NCI-H526 treated with DMSO at 0.1 percent for 48 hours (cell line): ENCODE measurements at regions not wholly inside any gene's neighbourhood (a gene's known extent, or its start where the extent isn't known, plus 50 kb on each side); places are given as distances from the start of the nearest gene placed in this dataset.
A peak's percentile ranks its signal among the peaks of the same experiment; 100 is the strongest.
"Not testable (repeated sequence)": the region's sequence is repeated elsewhere in the genome, so short reads cannot be mapped to it uniquely, and the experiment has no call there.

Experiments
- DNase-seq: peaks from one replicate; lab custom pipeline; 2025; lab: John Stamatoyannopoulos, UW

- DNase-seq, result no peak
These were observed 820.8 kb downstream of the BRINP3 start for GRCh38 chr1:189656628-189657530.

GRCh38 chr1:189657715-189658114, 819.9 kb downstream of the BRINP3 start:
- no peak for DNase-seq

GRCh38 chr1:189658381-189658780, 819.3 kb downstream of the BRINP3 start:
- DNase-seq, result no peak

GRCh38 chr1:189659731-189660130, 817.9 kb downstream of the BRINP3 start:
- DNase-seq, result no peak

- DNase-seq, result no peak
These were observed 815.5 kb downstream of the BRINP3 start for GRCh38 chr1:189662190-189662589.

GRCh38 chr1:189669846-189670245, 807.8 kb downstream of the BRINP3 start:
- DNase-seq, result no peak

GRCh38 chr1:189673217-189673616, 804.4 kb downstream of the BRINP3 start:
- DNase-seq, result peak; percentile 36

GRCh38 chr1:189675712-189676244, 801.9 kb downstream of the BRINP3 start:
- no peak for DNase-seq

- no peak for DNase-seq
These were observed 798.9 kb downstream of the BRINP3 start for GRCh38 chr1:189678779-189679178.

- peak; percentile 51 for DNase-seq
These were observed 796.3 kb downstream of the BRINP3 start for GRCh38 chr1:189681252-189681919.

GRCh38 chr1:189682591-189682990, 795.1 kb downstream of the BRINP3 start:
- DNase-seq, result no peak

GRCh38 chr1:189686288-189686687, 791.4 kb downstream of the BRINP3 start:
- no peak for DNase-seq

GRCh38 chr1:189693140-189693539, 784.5 kb downstream of the BRINP3 start:
- no peak for DNase-seq

- no peak for DNase-seq
These were observed 781.4 kb downstream of the BRINP3 start for GRCh38 chr1:189696297-189696696.

GRCh38 chr1:189697113-189697512, 780.6 kb downstream of the BRINP3 start:
- DNase-seq, result no peak

GRCh38 chr1:189701606-189702005, 776.1 kb downstream of the BRINP3 start:
- no peak for DNase-seq

GRCh38 chr1:189706594-189706993, 771.1 kb downstream of the BRINP3 start:
- DNase-seq, result no peak

GRCh38 chr1:189708674-189709073, 769.0 kb downstream of the BRINP3 start:
- peak; percentile 50 for DNase-seq

- DNase-seq, result not testable (repeated sequence)
These were observed 759.4 kb downstream of the BRINP3 start for GRCh38 chr1:189718147-189718795.

GRCh38 chr1:189726806-189727205, 750.9 kb downstream of the BRINP3 start:
- DNase-seq, result no peak

- no peak for DNase-seq
These were observed 726.4 kb downstream of the BRINP3 start for GRCh38 chr1:189751311-189751710.

GRCh38 chr1:189752461-189752995, 725.1 kb downstream of the BRINP3 start:
- no peak for DNase-seq
